LNCaP clone FGC (cell line): ENCODE measurements at regions not wholly inside any gene's neighbourhood (a gene's known extent, or its start where the extent isn't known, plus 50 kb on each side); places are given as distances from the start of the nearest gene placed in this dataset.

Experiments used
- DNase-seq: peaks from one replicate; pipeline ENCODE4 v3.0.0-alpha.2; 2011; ENCODE audit warnings: low read depth
- H3K4me3 ChIP-seq: 2 replicates; pipeline ENCODE4 v1.5.1; 2011; ENCODE audit warnings: mild to moderate bottlenecking, low read depth, low read length, control low read depth
- TF ChIP-seq, protein P1 (sequence below): IDR thresholded peaks from 2 replicates; pipeline ENCODE4 v1.5.1; 2012; ENCODE audit warnings: mild to moderate bottlenecking; ENCODE audit not compliant: control insufficient read depth, insufficient read depth; ENCODE audit errors: extremely low read depth

DNA sequence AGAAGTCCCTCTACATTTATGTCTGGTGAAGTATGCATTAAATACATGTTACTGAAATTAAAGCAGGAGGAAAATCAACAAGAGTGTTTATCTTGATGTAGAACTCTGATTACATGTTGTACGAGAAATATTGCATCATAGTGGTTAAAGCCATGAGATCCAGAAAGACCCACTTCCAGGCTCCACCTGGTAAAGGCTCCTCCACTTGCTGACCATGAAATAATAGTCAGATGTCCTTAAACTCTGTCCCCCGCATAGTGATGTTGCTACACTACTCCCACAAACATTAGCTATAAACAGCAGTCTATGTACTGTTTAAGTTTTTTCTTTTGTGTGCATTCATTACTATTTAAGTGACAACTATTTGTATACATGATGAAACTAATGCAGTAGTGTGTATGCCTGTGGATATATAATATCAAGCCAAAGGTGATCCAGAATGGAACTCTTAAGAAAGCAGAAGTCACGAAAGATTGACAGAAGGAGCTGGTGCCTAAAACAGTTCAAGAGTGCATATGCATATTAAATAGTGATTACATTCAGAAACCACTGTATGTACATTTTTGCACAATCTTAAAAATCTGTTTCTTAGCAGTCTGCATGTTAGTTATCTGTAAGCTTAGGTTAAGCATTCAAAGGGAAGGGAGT lies 264.4 kb upstream of the KCNMB2 start:
- TF ChIP-seq, protein P1, sequence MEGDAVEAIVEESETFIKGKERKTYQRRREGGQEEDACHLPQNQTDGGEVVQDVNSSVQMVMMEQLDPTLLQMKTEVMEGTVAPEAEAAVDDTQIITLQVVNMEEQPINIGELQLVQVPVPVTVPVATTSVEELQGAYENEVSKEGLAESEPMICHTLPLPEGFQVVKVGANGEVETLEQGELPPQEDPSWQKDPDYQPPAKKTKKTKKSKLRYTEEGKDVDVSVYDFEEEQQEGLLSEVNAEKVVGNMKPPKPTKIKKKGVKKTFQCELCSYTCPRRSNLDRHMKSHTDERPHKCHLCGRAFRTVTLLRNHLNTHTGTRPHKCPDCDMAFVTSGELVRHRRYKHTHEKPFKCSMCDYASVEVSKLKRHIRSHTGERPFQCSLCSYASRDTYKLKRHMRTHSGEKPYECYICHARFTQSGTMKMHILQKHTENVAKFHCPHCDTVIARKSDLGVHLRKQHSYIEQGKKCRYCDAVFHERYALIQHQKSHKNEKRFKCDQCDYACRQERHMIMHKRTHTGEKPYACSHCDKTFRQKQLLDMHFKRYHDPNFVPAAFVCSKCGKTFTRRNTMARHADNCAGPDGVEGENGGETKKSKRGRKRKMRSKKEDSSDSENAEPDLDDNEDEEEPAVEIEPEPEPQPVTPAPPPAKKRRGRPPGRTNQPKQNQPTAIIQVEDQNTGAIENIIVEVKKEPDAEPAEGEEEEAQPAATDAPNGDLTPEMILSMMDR, result no peak
- DNase-seq, result no peak
- H3K4me3 ChIP-seq, result no peak overlapping the region

- no peak overlapping the region for H3K4me3 ChIP-seq
- TF ChIP-seq, protein P1, result no peak
- DNase-seq, result no peak
Observed at GRCh38 chr3:178272841-178273240, 263.4 kb upstream of the KCNMB2 start.

- no peak overlapping the region for H3K4me3 ChIP-seq
- DNase-seq, result no peak
- TF ChIP-seq, protein P1, result no peak
Observed at GRCh38 chr3:178274711-178275110, 261.5 kb upstream of the KCNMB2 start.

DNA sequence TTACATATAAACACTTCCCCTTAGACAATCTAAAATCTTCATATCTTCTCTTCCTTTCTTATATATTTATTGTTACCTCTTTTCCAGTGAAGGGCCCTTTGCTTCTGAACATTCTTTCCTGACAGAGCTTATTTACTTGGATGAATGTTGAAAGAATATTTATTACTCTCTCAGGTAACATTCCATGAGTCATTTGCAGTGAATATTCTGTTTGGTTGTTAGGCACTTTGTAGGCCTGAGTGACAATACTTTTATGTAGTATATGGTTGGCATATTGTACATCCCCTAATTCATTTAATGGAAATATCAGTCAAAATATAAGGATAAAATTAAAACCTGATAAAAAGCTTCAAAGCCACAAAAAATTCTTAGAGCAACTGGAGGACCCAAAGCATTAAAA lies 260.9 kb upstream of the KCNMB2 start:
- TF ChIP-seq, protein P1, result no peak
- no peak for DNase-seq
- no peak overlapping the region for H3K4me3 ChIP-seq

DNA sequence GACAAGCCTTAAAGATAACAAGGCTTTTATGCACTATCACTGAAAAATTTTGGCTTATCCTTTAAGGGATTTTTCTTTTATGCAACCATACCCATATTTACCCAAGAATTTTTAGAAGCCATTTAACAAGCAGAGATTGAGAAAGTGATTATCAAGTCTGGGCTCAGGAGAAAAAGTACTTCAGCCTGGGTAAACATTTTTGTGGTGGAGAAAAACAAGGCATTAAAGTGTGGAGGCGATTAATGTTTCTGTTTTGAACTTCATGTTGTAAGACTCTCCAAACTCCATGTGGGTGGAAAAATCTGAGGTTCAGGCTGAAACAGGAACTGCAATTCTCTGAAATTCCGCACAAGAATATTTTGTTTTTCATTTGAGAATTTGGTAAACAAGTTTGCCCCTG lies 260.4 kb upstream of the KCNMB2 start:
- DNase-seq, result no peak
- H3K4me3 ChIP-seq, result no peak overlapping the region; the same call in 1 of the 2 replicates
- TF ChIP-seq, protein P1, result no peak

DNA sequence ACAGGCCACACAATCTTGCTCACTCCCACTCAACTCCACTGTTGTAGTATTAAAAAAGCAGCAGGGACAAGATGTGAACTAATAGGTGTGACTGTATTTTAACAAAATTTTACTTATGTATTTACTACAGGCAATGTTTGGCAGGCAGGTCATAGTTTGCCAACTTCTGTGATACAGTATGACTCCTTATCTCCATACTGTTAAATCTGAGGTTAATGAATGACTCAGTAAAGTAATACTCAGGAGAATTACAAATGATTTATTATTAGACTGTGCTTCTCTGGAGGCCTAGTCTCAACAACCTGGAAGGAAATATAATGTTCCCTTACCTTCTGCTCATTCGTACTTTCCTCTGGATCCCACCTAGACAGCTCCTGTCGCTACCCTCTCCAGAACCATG lies 258.6 kb upstream of the KCNMB2 start:
- TF ChIP-seq, protein P1, result no peak
- no peak for DNase-seq
- no peak overlapping the region for H3K4me3 ChIP-seq

- no peak overlapping the region for H3K4me3 ChIP-seq
- TF ChIP-seq, protein P1, result no peak
- no peak for DNase-seq
Observed at GRCh38 chr3:178283561-178283960, 252.7 kb upstream of the KCNMB2 start.
